HFF-Myc (cell line): ENCODE measurements at regions not wholly inside any gene's neighbourhood (a gene's known extent, or its start where the extent isn't known, plus 50 kb on each side); places are given as distances from the start of the nearest gene placed in this dataset.

Experiments
- DNase-seq: peaks from one replicate; pipeline ENCODE4 v3.0.0-alpha.2; 2011; ENCODE audit warnings: low read depth; ENCODE audit errors: extremely low read depth
- H3K4me3 ChIP-seq: replicated peaks from 2 replicates; pipeline ENCODE4 v1.5.1; 2011; ENCODE audit warnings: low read depth, mild to moderate bottlenecking, control low read depth, low read length
- TF ChIP-seq, protein P1 (sequence below): IDR thresholded peaks from 2 replicates; pipeline ENCODE4 v1.5.1; 2012; ENCODE audit warnings: mild to moderate bottlenecking, low read depth, low read length, control low read depth; ENCODE audit errors: missing control alignments

DNA sequence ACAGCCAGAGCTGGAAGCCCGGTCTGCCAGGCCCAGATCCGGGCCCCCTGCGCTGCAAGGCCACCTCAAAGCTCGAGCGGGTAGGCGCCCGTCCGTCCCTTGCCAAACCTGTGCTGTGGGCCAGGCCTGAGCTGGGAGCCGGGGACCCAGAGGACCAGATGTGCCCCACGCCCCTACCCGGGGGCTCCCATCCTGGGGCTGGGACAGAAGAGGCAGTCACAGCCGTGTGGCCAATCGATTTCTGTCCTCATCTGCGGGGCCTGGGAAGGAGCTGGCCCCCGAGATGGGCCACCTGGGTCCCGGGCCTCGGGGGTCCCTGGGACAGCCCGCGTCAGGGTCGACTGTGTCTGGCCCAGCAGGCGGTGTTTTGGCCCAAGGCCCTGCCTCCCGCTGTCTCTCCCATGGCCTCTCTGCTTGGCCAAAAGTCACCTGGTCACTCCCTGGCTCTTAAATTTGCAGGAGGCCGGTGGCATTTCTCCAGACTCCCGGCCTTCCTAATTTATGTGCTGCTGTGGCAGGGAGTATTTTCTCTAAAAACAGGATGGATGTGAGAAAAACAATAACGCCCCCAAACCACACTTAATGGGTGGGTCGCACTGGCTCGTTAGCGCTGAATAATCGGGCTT lies 63.8 kb downstream of the UNCX start:
- no peak for DNase-seq
- TF ChIP-seq, protein P1, sequence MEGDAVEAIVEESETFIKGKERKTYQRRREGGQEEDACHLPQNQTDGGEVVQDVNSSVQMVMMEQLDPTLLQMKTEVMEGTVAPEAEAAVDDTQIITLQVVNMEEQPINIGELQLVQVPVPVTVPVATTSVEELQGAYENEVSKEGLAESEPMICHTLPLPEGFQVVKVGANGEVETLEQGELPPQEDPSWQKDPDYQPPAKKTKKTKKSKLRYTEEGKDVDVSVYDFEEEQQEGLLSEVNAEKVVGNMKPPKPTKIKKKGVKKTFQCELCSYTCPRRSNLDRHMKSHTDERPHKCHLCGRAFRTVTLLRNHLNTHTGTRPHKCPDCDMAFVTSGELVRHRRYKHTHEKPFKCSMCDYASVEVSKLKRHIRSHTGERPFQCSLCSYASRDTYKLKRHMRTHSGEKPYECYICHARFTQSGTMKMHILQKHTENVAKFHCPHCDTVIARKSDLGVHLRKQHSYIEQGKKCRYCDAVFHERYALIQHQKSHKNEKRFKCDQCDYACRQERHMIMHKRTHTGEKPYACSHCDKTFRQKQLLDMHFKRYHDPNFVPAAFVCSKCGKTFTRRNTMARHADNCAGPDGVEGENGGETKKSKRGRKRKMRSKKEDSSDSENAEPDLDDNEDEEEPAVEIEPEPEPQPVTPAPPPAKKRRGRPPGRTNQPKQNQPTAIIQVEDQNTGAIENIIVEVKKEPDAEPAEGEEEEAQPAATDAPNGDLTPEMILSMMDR: no peak
- no peak overlapping the region for H3K4me3 ChIP-seq

DNA sequence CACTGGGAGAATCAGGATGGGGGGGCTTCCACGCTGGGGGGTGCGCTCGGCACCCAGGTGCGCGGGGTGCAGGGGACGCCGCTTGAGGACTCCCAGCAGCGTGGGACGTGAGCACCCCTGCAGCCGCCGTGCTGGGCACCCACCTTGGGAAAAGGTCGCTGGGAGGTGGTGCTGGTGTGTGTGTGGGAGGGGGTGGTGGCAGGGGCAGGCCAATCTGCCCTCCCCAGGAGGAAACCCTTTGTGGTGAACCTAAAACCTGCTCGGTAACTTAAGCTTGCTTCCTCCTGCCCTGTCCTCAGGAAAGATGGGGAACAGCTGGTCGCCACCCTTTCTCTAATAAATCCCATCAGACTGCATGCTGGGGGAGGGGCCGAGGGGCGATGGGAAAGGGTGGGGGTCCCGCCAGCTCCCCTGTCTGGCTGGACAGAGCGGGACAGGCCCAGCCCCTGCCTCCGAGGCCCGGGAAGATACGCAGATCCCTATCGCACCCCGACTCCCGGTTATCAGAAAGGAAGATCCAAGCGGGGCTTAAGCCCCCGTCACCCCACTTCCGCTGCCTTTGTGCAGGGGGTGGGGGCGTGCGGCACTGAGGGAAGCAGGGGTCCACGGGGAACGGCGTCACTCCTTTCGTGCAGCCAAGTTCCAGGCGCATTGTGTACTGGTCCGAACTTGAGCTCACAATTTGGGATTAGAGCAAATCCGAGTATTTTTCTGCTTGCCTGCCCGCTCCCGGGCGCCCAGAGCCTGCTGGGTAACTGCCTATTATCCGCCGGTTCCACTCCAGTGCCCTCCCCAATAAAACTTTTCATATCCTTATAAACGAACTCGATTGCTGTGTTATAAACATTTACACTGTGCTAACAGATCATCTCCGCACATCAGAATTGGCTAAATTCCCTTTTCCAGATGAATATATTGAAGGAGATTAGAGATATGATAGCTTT lies 64.6 kb downstream of the UNCX start:
- TF ChIP-seq, protein P1: no peak
- no peak overlapping the region for H3K4me3 ChIP-seq

DNA sequence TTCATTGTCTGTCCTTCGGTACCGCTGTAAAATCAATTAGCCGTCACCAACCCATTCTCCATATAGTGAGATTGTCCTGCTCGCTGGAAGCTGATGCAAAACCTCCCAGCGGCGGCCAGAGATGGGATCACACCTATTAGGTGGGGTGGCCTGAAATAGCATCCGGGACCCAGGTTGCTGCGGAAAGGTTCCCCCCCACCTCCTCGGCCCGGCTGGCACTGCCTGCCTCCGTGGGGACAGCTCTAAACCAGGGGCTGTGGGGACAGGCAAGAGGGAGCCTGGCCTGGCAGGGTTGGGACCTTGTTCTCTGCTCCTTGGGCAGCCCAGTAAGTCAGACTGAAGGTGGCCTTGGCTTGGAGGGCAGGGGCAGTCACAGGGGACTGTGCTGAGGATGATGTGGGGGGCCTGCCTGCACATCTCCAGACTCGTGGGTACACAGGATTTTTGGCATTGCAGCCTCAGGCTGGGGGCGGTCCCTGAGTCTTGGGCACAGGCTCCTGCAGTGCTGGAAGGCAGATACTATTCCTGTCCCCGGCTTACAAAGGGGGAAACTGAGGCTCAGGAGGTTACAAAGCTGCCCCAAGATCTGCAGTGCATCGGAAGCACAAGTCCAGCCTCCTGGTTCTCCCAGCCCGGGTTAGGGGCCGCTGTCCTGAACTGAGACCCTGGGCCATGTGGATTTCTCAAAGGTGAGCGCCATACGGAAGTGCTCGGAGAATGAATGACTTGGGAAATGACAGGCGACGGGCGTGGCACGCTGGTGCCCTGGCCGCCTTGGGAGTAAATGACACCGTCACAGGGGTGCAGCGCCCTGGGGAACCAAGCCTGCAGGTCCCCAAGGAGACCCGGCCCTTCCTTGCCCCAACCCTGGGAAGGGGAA lies 65.6 kb downstream of the UNCX start:
- no peak for DNase-seq
- H3K4me3 ChIP-seq: no peak overlapping the region
- TF ChIP-seq, protein P1: no peak

More for the DNA sequence above, 64.6 kb downstream of the UNCX start:
- DNase-seq: no peak

DNA sequence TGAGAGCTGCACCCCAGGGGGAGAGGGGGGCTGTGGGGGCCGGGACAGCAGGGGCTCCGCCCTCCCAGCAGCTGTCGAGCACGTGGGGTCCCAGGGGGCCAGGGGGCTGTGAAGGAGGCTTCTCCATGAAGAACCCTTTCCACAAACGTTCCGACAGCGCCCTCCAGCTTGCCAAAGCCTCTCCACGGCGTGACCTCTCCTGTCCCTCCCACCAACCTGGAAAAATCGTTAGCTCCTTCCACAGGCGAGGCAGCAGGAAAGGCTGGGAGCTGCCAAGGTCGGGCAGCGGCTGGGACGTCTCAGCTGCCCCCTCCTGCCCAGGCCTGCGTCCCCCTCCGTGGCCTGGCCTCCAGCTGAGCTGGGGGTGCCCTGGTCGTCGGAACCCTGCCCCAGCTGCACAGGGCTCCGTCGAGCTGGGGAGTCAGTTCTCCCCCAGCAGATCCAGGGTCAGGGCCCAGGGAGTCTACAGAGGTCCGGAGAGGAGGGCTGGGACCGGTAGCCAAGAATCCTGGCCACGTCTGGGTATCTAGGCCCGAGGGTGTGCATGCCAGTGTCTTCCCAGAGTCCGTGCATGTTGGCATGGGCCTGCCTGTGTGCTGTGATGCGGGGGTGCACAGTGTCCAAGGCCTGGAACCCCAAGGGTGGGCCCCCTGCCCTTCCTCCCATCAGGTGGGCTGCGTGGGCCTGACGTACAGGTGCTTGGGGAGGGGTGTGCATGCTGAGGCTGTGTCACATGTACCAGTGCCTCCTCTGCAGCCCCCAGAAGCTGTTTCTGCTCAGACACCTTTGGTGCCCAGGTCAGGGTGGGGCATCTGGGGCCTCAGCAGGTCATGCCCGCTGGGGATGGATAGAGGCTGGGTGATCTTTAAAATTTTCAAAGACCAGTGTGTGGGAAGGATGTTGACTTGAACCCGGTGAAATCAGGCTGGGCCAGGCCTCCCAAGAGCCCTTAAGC lies 66.5 kb downstream of the UNCX start:
- no peak overlapping the region for H3K4me3 ChIP-seq
- DNase-seq: no peak
- TF ChIP-seq, protein P1: no peak

DNA sequence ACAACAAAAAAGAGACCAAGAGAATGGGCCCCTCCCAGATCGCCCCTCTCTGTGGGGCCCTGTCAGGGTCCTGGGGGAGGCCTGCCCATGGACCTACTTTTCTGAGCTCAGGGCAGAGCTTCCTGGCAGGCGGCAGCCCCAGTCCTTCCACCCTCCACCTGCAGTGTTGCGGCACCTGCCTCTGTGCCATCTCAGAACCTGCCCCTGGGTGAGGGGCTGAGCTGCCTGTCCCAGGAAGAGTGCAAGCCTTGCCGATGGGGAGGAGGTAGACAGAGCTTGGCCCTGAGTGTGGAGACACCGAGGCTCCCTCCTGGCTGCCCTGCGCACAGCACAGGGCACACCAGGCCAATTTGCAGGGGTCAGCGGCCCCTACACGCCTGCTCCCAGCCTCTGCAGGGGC lies 67.5 kb downstream of the UNCX start:
- H3K4me3 ChIP-seq: no peak overlapping the region
- TF ChIP-seq, protein P1: no peak
- DNase-seq: no peak

DNA sequence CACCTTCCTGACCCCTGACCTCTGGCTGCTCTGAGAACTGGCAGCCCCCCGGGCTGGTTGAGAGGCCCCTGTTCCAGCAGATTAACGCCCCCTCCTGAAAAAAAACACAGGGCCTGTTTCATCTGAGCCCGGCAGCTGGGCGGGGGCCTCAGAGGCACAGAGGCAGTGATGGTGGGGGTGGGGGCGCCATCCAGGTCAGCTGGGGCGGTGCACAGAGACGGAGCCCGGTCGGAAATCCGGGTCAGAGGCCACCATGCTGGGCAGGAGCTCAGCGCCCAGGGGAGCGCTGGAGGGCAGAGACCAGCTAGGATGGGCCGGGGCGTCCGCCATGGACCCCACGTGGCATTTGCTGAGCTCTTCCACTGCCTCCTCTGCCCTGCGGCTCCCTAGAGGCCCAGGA lies 68.0 kb downstream of the UNCX start:
- no peak for DNase-seq
- TF ChIP-seq, protein P1: no peak
- no peak overlapping the region for H3K4me3 ChIP-seq
